ENCODE measurements at regions not wholly inside any gene's neighbourhood (a gene's known extent, or its start where the extent isn't known, plus 50 kb on each side); places are given as distances from the start of the nearest gene placed in this dataset.

GRCh38 chr14:101155575-101155974 is 252.1 kb upstream of the RTL1 start (continued):
- no peak for TF ChIP-seq ZNF462 (CRISPR knock-in tag; IDR thresholded peaks at IDR 0.05)
- no peak for TF ChIP-seq ETS1 (IDR thresholded peaks at IDR 0.05)
- no peak for TF ChIP-seq EZH2phosphoT487 (IDR thresholded peaks at IDR 0.05; ENCODE audit: unreplicated experiment)

DNA sequence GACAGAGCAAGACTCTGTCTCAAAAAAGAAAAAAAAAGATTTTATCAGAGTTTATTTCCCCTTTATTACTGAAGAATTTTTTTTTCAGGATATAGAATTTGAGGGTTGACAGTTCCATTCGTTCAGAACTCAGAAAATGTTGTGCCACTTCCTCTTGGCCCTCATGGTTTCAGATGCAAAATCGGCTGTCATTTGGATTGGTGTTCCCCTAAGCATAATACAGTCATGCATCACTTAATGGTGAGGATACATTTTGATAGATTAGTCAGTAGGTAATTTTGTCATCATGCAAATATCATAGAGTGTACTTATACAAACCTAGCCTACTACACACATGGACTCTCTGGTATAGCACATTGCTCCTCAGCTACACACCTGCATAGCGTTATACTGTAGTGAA is 263.9 kb upstream of the RTL1 start:
- peaks cover 3% of the 10 kb centered on the region; the same call in 2 of the 3 replicates for H3K4me1 Mint-ChIP-seq
- TF ChIP-seq ZNF331 (CRISPR knock-in tag; IDR thresholded peaks at IDR 0.05; ENCODE audit: low read depth) (no peak), ETS1 (IDR thresholded peaks at IDR 0.05) (no peak), CREB1 (CRISPR knock-in tag; IDR thresholded peaks at IDR 0.05; ENCODE audit: low read depth) (no peak), JUNB (IDR thresholded peaks at IDR 0.05; ENCODE audit: unreplicated experiment) (no peak), EZH2 (IDR thresholded peaks at IDR 0.05; ENCODE audit: low read depth, unreplicated experiment) (no peak), EZH2phosphoT487 (IDR thresholded peaks at IDR 0.05; ENCODE audit: unreplicated experiment) (no peak), NANOG (IDR thresholded peaks at IDR 0.05; ENCODE audit: borderline replicate concordance) (no peak)
- TF ChIP-seq, protein P1, sequence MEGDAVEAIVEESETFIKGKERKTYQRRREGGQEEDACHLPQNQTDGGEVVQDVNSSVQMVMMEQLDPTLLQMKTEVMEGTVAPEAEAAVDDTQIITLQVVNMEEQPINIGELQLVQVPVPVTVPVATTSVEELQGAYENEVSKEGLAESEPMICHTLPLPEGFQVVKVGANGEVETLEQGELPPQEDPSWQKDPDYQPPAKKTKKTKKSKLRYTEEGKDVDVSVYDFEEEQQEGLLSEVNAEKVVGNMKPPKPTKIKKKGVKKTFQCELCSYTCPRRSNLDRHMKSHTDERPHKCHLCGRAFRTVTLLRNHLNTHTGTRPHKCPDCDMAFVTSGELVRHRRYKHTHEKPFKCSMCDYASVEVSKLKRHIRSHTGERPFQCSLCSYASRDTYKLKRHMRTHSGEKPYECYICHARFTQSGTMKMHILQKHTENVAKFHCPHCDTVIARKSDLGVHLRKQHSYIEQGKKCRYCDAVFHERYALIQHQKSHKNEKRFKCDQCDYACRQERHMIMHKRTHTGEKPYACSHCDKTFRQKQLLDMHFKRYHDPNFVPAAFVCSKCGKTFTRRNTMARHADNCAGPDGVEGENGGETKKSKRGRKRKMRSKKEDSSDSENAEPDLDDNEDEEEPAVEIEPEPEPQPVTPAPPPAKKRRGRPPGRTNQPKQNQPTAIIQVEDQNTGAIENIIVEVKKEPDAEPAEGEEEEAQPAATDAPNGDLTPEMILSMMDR (conservative IDR thresholded peaks at IDR 0.05; ENCODE audit: low read depth in 2 of 2): no peak

More for the DNA sequence above, 263.9 kb upstream of the RTL1 start:
- H3K9me3 Mint-ChIP-seq: peaks cover 44% of the 10 kb centered on the region
- Histone ChIP-seq H3K4me3 (no peak overlapping the region), H3K4me2 (no peak overlapping the region), H3K36me3 (ENCODE audit: insufficient read depth) (peaks cover 7% of the 10 kb centered on the region; the same call in 1 of the 2 replicates), H3K27me3 (ENCODE audit: insufficient read depth) (no peaks in the 10 kb centered on the region), H3F3A (replicated peaks; ENCODE audit: low read depth) (no peaks in the 10 kb centered on the region), H4K20me1 (replicated peaks; ENCODE audit: insufficient read depth) (no peaks in the 10 kb centered on the region), H2AFZ (no peak overlapping the region), H3K4me1 (ENCODE audit: insufficient read depth) (no peaks in the 10 kb centered on the region), H3K27ac (ENCODE audit: low read depth) (no peak overlapping the region), H3K9me2 (ENCODE audit: insufficient read depth) (peaks cover 6% of the 10 kb centered on the region; the same call in 1 of the 2 replicates), H3K79me2 (replicated peaks; ENCODE audit: insufficient read depth) (no peaks in the 10 kb centered on the region)
- DNase-seq (ENCODE audit: low spot score) (peak; percentile 8), ATAC-seq (no peak)
- H3K27me3 Mint-ChIP-seq (ENCODE audit: insufficient read depth, low read depth, poor library complexity): no peaks in the 10 kb centered on the region
- peaks cover 20% of the 10 kb centered on the region; the same call in 2 of the 3 replicates for H3K36me3 Mint-ChIP-seq (ENCODE audit: low read depth)
- H3K4me3 Mint-ChIP-seq: no peak overlapping the region
- no peak overlapping the region for H3K27ac Mint-ChIP-seq
